K562 (cell line): ENCODE measurements at regions not wholly inside any gene's neighbourhood (a gene's known extent, or its start where the extent isn't known, plus 50 kb on each side); places are given as distances from the start of the nearest gene placed in this dataset.

ENCODE experiments used
- ATAC-seq: fragments of 200-7000 bp; cut with Tn5 transposase; 3 replicates; pipeline ENCODE4 v1.9.1; 2020; ENCODE audit warnings: moderate library complexity
- BruUV-seq: library from RNA; stranded (reverse); fragments of 400-500 nt; replicated peaks from 2 replicates; lab custom pipeline; 2021; lab: Mats Ljungman, UMichigan
- CTCF ChIA-PET: fragments of 300-600 bp; formaldehyde crosslinking; extraction: SDS; loops from one replicate; lab custom pipeline; 2021; ENCODE audit warnings: low intra/inter-chr PET ratio; lab: Yijun Ruan, JAX
- POLR2A ChIA-PET: fragments of 300-600, 350-650 bp; sonication (Branson Sonifier 250); formaldehyde crosslinking; extraction: SDS; loops from one replicate; lab custom pipeline; 2021; ENCODE audit warnings: antibody characterized with exemption, inconsistent platforms; lab: Yijun Ruan, JAX
- DNase-seq, 4 experiments: peaks; one replicate each; pipeline versions ENCODE4 v3.0.0 to v3.0.0-alpha.2; 2011 to 2018; ENCODE audit warnings: low spot score in 3 of 4, mixed read lengths in 3 of 4; ENCODE audit errors: extremely low read depth in 1 of 4
- FAIRE-seq: peaks from 2 replicates; lab custom pipeline; 2011; peaks lifted over from hg19 to GRCh38; lab: Jason Lieb, UNC
- H2AFZ ChIP-seq: 2 replicates; pipeline ENCODE4 v1.6.0; 2011; ENCODE audit warnings: low read depth, low read length, control low read depth, inconsistent platforms
- H3K27ac ChIP-seq: fragments of 200-600 bp; 3 replicates; pipeline ENCODE4 v1.8.0; 2011; ENCODE audit warnings: low read depth, mild to moderate bottlenecking, control low read depth, inconsistent platforms, low read length, moderate library complexity, mixed read lengths; ENCODE audit errors: extremely low read depth
- H3K27me3 ChIP-seq, 2 experiments: fragments of 300-600 bp in 1 of 2; 2 replicates in 1 of 2; 3 replicates in 1 of 2; pipeline versions ENCODE4 v1.6.0 to v1.8.0; 2011; ENCODE audit warnings: inconsistent platforms in 2 of 2, low read length in 2 of 2, mild to moderate bottlenecking in 1 of 2, mixed read lengths in 1 of 2, moderate library complexity in 1 of 2; ENCODE audit not compliant: control insufficient read depth in 2 of 2, insufficient read depth in 2 of 2
- H3K36me3 ChIP-seq: fragments of 300-600 bp; 3 replicates; pipeline ENCODE4 v1.8.0; 2011; ENCODE audit warnings: mild to moderate bottlenecking, low read length, inconsistent platforms; ENCODE audit not compliant: control insufficient read depth, insufficient read depth
- H3K4me1 ChIP-seq, 2 experiments: fragments of 200-600 bp in 1 of 2; replicated peaks in 1 of 2; 2 replicates in 1 of 2; 3 replicates in 1 of 2; pipeline versions ENCODE4 v1.5.1 to v1.8.0; 2011; ENCODE audit warnings: inconsistent platforms in 2 of 2, low read length in 2 of 2, mild to moderate bottlenecking in 1 of 2, mixed read lengths in 1 of 2, moderate library complexity in 1 of 2; ENCODE audit not compliant: control insufficient read depth in 2 of 2, insufficient read depth in 2 of 2
- H3K4me2 ChIP-seq: 2 replicates; pipeline ENCODE4 v1.6.1; 2011; ENCODE audit warnings: low read length, control low read depth, inconsistent platforms, mixed read lengths; ENCODE audit not compliant: insufficient read depth
- H3K4me3 ChIP-seq: fragments of 200-600 bp; sonication (generic), shearing (Covaris generic); 2 replicates; pipeline ENCODE4 v1.5.1; 2016; ENCODE audit warnings: control low read depth, inconsistent platforms
- H3K79me2 ChIP-seq: fragments of 200-600 bp; 3 replicates; pipeline ENCODE4 v1.8.0; 2011; ENCODE audit warnings: low read length, inconsistent platforms; ENCODE audit not compliant: control insufficient read depth, insufficient read depth
- H3K9ac ChIP-seq, 2 experiments: 2 replicates each; pipeline versions ENCODE4 v1.6.0 to v1.6.1; 2011; ENCODE audit warnings: low read depth in 2 of 2, low read length in 2 of 2, control low read depth in 1 of 2, inconsistent platforms in 1 of 2, mild to moderate bottlenecking in 1 of 2, mixed read lengths in 1 of 2; ENCODE audit not compliant: insufficient read depth in 1 of 2
- H3K9me1 ChIP-seq: one replicate; pipeline ENCODE4 v1.6.0; 2011; ENCODE audit warnings: inconsistent platforms, mild to moderate bottlenecking, low read length, moderate library complexity; ENCODE audit not compliant: control insufficient read depth, insufficient read depth
- H3K9me3 ChIP-seq: replicated peaks from 2 replicates; pipeline ENCODE4 v1.5.1; 2011; ENCODE audit warnings: low read depth, low read length, inconsistent platforms; ENCODE audit not compliant: control insufficient read depth, insufficient read depth
- H4K20me1 ChIP-seq: replicated peaks from 2 replicates; pipeline ENCODE4 v1.6.1; 2011; ENCODE audit warnings: low read length, inconsistent platforms, mixed read lengths; ENCODE audit not compliant: control insufficient read depth, insufficient read depth
- CTCF ChIP-seq, 3 experiments: IDR thresholded peaks in 2 of 3; conservative IDR thresholded peaks in 1 of 3; 2 replicates each; pipeline ENCODE4 v1.5.1; 2011 to 2012; ENCODE audit warnings: low read length in 3 of 3, mild to moderate bottlenecking in 3 of 3, control low read depth in 2 of 3, improper control_type of control experiment in 1 of 3, inconsistent platforms in 1 of 3, low read depth in 1 of 3, mixed read lengths in 1 of 3, moderate library complexity in 1 of 3; ENCODE audit not compliant: insufficient read depth in 2 of 3
- DACH1 ChIP-seq: fragments of 450-650 bp; IDR thresholded peaks from 2 replicates; pipeline ENCODE4 v1.6.1; 2018; ENCODE audit not compliant: partially characterized antibody
- FOSL1 ChIP-seq: fragments of 200-800 bp; sonication (Bioruptor generic); conservative IDR thresholded peaks from 2 replicates; pipeline ENCODE4 v1.6.1; 2016; ENCODE audit warnings: missing genetic modification characterization, missing compliant biosample characterization
- KHSRP ChIP-seq: fragments of 450-650 bp; IDR thresholded peaks from 2 replicates; pipeline ENCODE4 v1.6.1; 2017
- NEUROD1 ChIP-seq: fragments of 150-350 bp; IDR thresholded peaks from 2 replicates; pipeline ENCODE4 v1.6.1; 2014; ENCODE audit warnings: borderline replicate concordance, low read length, low read depth; ENCODE audit not compliant: partially characterized antibody
- PHB2 ChIP-seq: fragments of 450-650 bp; IDR thresholded peaks from 2 replicates; pipeline ENCODE4 v1.6.1; 2017; ENCODE audit warnings: low read depth
- RBM14 ChIP-seq: fragments of 200-400 bp; formaldehyde crosslinking; IDR thresholded peaks from 2 replicates; pipeline ENCODE4 v1.6.1; 2018; ENCODE audit warnings: low read depth, mild to moderate bottlenecking, low read length, moderate library complexity, borderline replicate concordance; ENCODE audit not compliant: insufficient read depth
- RFX7 ChIP-seq: fragments of 250-450 bp; sonication (Bioruptor Pico); IDR thresholded peaks from 2 replicates; pipeline ENCODE4 v1.5.1; 2021; ENCODE audit warnings: mild to moderate bottlenecking
- ZNF174 ChIP-seq: fragments of 250-450 bp; sonication (Bioruptor Pico); IDR thresholded peaks from 2 replicates; pipeline ENCODE4 v1.4.0; 2020; ENCODE audit warnings: mild to moderate bottlenecking
- ZNF23 ChIP-seq: fragments of 250-450 bp; sonication (Bioruptor Pico); IDR thresholded peaks from 2 replicates; pipeline ENCODE4 v1.4.0; 2020; ENCODE audit warnings: mild to moderate bottlenecking
- ZNF696 ChIP-seq: fragments of 250-450 bp; sonication (Bioruptor Pico); conservative IDR thresholded peaks from 2 replicates; pipeline ENCODE4 v1.4.0; 2020; ENCODE audit warnings: mild to moderate bottlenecking, moderate library complexity
- ZNF740 ChIP-seq, 3 experiments: fragments of 200-800 bp in 1 of 3; sonication (Bioruptor generic) in 1 of 3; sonication (generic) in 1 of 3; formaldehyde crosslinking in 1 of 3; IDR thresholded peaks; 2 replicates each; pipeline versions ENCODE4 v1.6.1 to v1.8.0; 2016 to 2022; ENCODE audit warnings: mild to moderate bottlenecking in 2 of 3, missing compliant biosample characterization in 2 of 3, missing genetic modification characterization in 2 of 3, missing genetic modification reagents in 1 of 3
- WGBS: fragments of 100-300 bp; shearing (Covaris generic); methylation state at CpG from one replicate; pipeline ENCODE4 v1.1.6; 2016; ENCODE audit warnings: low coverage, mixed read lengths; ENCODE audit not compliant: insufficient coverage; ENCODE audit errors: missing lambda C conversion rate; 5-methylcytosine and 5-hydroxymethylcytosine counted together
- in situ Hi-C: fragments of 300-500 bp; cut with MboI; formaldehyde crosslinking; loops from 4 replicates; pipeline ENCODE4 v1.15.0; 2018; ENCODE audit warnings: inconsistent platforms, mixed read lengths
- intact Hi-C: fragments of 100-400 bp; cut with micrococcal nuclease; formaldehyde crosslinking; loops from 2 replicates; pipeline ENCODE4 v1.14.2; 2022
- TF ChIP-seq, protein P1 (sequence below): sonication (generic); formaldehyde crosslinking; IDR thresholded peaks from 2 replicates; pipeline ENCODE4 v1.8.1; 2023; ENCODE audit warnings: mild to moderate bottlenecking, missing genetic modification reagents
- TF ChIP-seq, protein P2 (sequence below): sonication (generic); formaldehyde crosslinking; IDR thresholded peaks from 2 replicates; pipeline ENCODE4 v1.8.0; 2022; ENCODE audit warnings: missing genetic modification reagents, mild to moderate bottlenecking, borderline replicate concordance

DNA sequence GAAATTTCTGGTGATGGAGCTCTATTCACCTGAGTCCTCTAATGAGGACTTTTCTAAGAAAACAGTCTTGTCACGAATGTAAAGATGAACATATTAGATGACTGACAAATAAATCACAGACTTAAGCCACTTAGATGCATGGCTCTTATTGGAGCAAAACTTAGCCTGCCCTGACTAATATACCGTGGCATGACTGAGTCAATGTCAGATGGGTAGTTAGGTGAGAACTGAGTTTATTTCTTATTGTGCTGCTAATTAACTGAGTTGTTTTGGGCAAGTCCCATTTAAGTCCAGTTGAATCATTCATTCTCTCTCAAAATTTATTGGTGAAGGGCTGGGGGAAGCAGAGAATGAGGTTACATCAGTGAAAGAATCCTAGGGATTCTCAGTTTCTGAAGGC, 459.8 kb downstream of the MCTP2 start:
- no peak overlapping the region for H3K4me3 ChIP-seq
- H3K9me3 ChIP-seq: no peaks in the 10 kb centered on the region
- ChIA-PET CTCF (no interaction called here), POLR2A (no interaction called here)
- no peak for FAIRE-seq
- no peaks in the 10 kb centered on the region for H3K36me3 ChIP-seq
- no TSS peak for BruUV-seq
- H3K27me3 ChIP-seq: peaks cover 0 to 2% of the 10 kb centered on the region in 2 experiments; a peak in 2 of 5 replicates
- H3K4me1 ChIP-seq: no peaks in the 10 kb centered on the region
- H2AFZ ChIP-seq: no peak overlapping the region
- ATAC-seq: no peak
- in situ Hi-C loops (no loop called here), intact Hi-C loops (no loop called here)
- TF ChIP-seq CTCF (IDR thresholded peaks at IDR 0.05 in 2 of 3, conservative IDR thresholded peaks at IDR 0.05 in 1 of 3; ENCODE audit: insufficient read depth in 2 of 3, low read depth in 1 of 3, low read length in 3 of 3) (no peak), NEUROD1 (no peak), RBM14 (no peak), FOSL1 (tag) (no peak), DACH1 (no peak), PHB2 (no peak), ZNF740 (CRISPR knock-in tag; IDR thresholded peaks at IDR 0.05) (no peak), ZNF740 (tag; IDR thresholded peaks at IDR 0.05) (no peak), KHSRP (no peak), ZNF23 (no peak), ZNF696 (CRISPR knock-in tag) (no peak), RFX7 (CRISPR knock-in tag) (no peak), ZNF174 (CRISPR knock-in tag) (no peak)
- TF ChIP-seq, protein P1, sequence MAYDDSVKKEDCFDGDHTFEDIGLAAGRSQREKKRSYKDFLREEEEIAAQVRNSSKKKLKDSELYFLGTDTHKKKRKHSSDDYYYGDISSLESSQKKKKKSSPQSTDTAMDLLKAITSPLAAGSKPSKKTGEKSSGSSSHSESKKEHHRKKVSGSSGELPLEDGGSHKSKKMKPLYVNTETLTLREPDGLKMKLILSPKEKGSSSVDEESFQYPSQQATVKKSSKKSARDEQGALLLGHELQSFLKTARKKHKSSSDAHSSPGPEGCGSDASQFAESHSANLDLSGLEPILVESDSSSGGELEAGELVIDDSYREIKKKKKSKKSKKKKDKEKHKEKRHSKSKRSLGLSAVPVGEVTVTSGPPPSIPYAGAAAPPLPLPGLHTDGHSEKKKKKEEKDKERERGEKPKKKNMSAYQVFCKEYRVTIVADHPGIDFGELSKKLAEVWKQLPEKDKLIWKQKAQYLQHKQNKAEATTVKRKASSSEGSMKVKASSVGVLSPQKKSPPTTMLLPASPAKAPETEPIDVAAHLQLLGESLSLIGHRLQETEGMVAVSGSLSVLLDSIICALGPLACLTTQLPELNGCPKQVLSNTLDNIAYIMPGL (CRISPR knock-in tag): no peak
- TF ChIP-seq, protein P2, sequence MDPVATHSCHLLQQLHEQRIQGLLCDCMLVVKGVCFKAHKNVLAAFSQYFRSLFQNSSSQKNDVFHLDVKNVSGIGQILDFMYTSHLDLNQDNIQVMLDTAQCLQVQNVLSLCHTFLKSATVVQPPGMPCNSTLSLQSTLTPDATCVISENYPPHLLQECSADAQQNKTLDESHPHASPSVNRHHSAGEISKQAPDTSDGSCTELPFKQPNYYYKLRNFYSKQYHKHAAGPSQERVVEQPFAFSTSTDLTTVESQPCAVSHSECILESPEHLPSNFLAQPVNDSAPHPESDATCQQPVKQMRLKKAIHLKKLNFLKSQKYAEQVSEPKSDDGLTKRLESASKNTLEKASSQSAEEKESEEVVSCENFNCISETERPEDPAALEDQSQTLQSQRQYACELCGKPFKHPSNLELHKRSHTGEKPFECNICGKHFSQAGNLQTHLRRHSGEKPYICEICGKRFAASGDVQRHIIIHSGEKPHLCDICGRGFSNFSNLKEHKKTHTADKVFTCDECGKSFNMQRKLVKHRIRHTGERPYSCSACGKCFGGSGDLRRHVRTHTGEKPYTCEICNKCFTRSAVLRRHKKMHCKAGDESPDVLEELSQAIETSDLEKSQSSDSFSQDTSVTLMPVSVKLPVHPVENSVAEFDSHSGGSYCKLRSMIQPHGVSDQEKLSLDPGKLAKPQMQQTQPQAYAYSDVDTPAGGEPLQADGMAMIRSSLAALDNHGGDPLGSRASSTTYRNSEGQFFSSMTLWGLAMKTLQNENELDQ: no peak
- H3K27ac ChIP-seq: no peak overlapping the region
- WGBS: 0% methylated on average over 2 of the region's 2 CpGs
- H3K9ac ChIP-seq: no peak overlapping the region
- no peak overlapping the region for H3K4me2 ChIP-seq
- H4K20me1 ChIP-seq: no peaks in the 10 kb centered on the region
- no peaks in the 10 kb centered on the region for H3K9me1 ChIP-seq
- no peaks in the 10 kb centered on the region for H3K79me2 ChIP-seq
- DNase-seq: no peak
